Testis (tissue), 2 donors: ENCODE measurements at regions not wholly inside any gene's neighbourhood (a gene's known extent, or its start where the extent isn't known, plus 50 kb on each side); places are given as distances from the start of the nearest gene placed in this dataset.

Experiments used
- CTCF ChIP-seq, 3 experiments: fragments of 450-650 bp in 2 of 3; fragments of 200-600 bp in 1 of 3; sonication (generic) in 1 of 3; IDR thresholded peaks; one replicate each; pipeline ENCODE4 v1.5.1; 2016 to 2019; ENCODE audit warnings: antibody characterized with exemption in 3 of 3, mild to moderate bottlenecking in 2 of 3, moderate library complexity in 1 of 3
- POLR2A ChIP-seq: fragments of 450-650 bp; IDR thresholded peaks from one replicate; pipeline ENCODE4 v1.6.1; 2017; ENCODE audit warnings: antibody characterized with exemption, mild to moderate bottlenecking, moderate library complexity

- TF ChIP-seq CTCF (IDR thresholded peaks at IDR 0.05): no peak
- TF ChIP-seq POLR2A: no peak
These were observed 293.5 kb upstream of the RTL1 start for GRCh38 chr14:101196795-101197590.
